OCI-LY7 (cell line): ENCODE measurements at regions not wholly inside any gene's neighbourhood (a gene's known extent, or its start where the extent isn't known, plus 50 kb on each side); places are given as distances from the start of the nearest gene placed in this dataset.

Experiments used
- BruUV-seq: library from RNA; stranded (reverse); fragments of 400-500 nt; replicated peaks from 2 replicates; lab custom pipeline; 2021; lab: Mats Ljungman, UMichigan
- CTCF ChIA-PET: fragments of 300-600 bp; sonication (Branson Sonifier 250); formaldehyde crosslinking; loops from one replicate; lab custom pipeline; 2022; ENCODE audit warnings: antibody characterized with exemption; ENCODE audit not compliant: unreplicated experiment; lab: Charles Lee
- POLR2A ChIA-PET: fragments of 300-600 bp; sonication (Branson Sonifier 250); formaldehyde crosslinking; loops from one replicate; lab custom pipeline; 2022; ENCODE audit warnings: antibody characterized with exemption; lab: Charles Lee
- DNase-seq: peaks from one replicate; pipeline ENCODE4 v3.0.0-alpha.2; 2015; ENCODE audit warnings: low spot score
- H2AFZ ChIP-seq: fragments of 200-600 bp; sonication (generic), shearing (Covaris generic); 2 replicates; pipeline ENCODE4 v1.6.1; 2014; ENCODE audit warnings: mild to moderate bottlenecking, antibody characterized with exemption, low read length, moderate library complexity
- H3K27ac ChIP-seq: fragments of 200-600 bp; sonication (generic); 2 replicates; pipeline ENCODE4 v1.5.1; 2014; ENCODE audit warnings: mixed run types, low read depth, mild to moderate bottlenecking, moderate library complexity, low read length, inconsistent platforms; ENCODE audit not compliant: poor library complexity, severe bottlenecking
- H3K36me3 ChIP-seq: fragments of 200-600 bp; sonication (generic); 2 replicates; pipeline ENCODE4 v1.6.1; 2014; ENCODE audit warnings: mild to moderate bottlenecking, antibody characterized with exemption, low read length, moderate library complexity, mixed read lengths; ENCODE audit not compliant: insufficient read depth
- H3K4me1 ChIP-seq: fragments of 200-600 bp; sonication (generic); 2 replicates; pipeline ENCODE4 v1.5.1; 2014; ENCODE audit warnings: mild to moderate bottlenecking, low read length; ENCODE audit not compliant: insufficient read depth, poor library complexity, severe bottlenecking
- H3K4me2 ChIP-seq: fragments of 200-600 bp; sonication (generic); 2 replicates; pipeline ENCODE4 v1.6.1; 2014; ENCODE audit warnings: mild to moderate bottlenecking, low read length
- H3K4me3 ChIP-seq: fragments of 200-600 bp; sonication (generic); 2 replicates; pipeline ENCODE4 v1.5.1; 2014; ENCODE audit warnings: mild to moderate bottlenecking, low read depth, low read length; ENCODE audit not compliant: poor library complexity, severe bottlenecking
- H3K79me2 ChIP-seq: fragments of 200-600 bp; sonication (generic); 2 replicates; pipeline ENCODE4 v1.6.1; 2016; ENCODE audit warnings: low read depth, mild to moderate bottlenecking, low read length, moderate library complexity, mixed read lengths; ENCODE audit not compliant: insufficient read depth
- H3K9me2 ChIP-seq: fragments of 200-600 bp; sonication (generic); 2 replicates; pipeline ENCODE4 v1.6.1; 2016; ENCODE audit warnings: mild to moderate bottlenecking, low read length, mixed read lengths; ENCODE audit not compliant: insufficient read depth
- H3K9me3 ChIP-seq: fragments of 200-600 bp; sonication (generic); 2 replicates; pipeline ENCODE4 v1.6.1; 2014; ENCODE audit warnings: mild to moderate bottlenecking, mixed run types, low read length, mixed read lengths
- H4K20me1 ChIP-seq: fragments of 200-600 bp; sonication (generic); 2 replicates; pipeline ENCODE4 v1.6.1; 2014; ENCODE audit warnings: mild to moderate bottlenecking, antibody characterized with exemption, low read length, moderate library complexity, mixed read lengths; ENCODE audit not compliant: insufficient read depth
- CTCF ChIP-seq: fragments of 200-600 bp; sonication (generic); conservative IDR thresholded peaks from 2 replicates; pipeline ENCODE4 v1.5.1; 2014; ENCODE audit warnings: mild to moderate bottlenecking, antibody characterized with exemption, low read length, moderate library complexity, mixed read lengths
- EZH2phosphoT487 ChIP-seq: fragments of 200-600 bp; sonication (generic); IDR thresholded peaks from 2 replicates; pipeline ENCODE4 v1.6.1; 2018; ENCODE audit warnings: low read depth, borderline replicate concordance, mild to moderate bottlenecking, mixed run types, antibody characterized with exemption, low read length, moderate library complexity, mixed read lengths
- intact Hi-C: fragments of 100-400 bp; cut with micrococcal nuclease; formaldehyde crosslinking; loops from one replicate; pipeline ENCODE4 v1.10.0; 2022; ENCODE audit not compliant: unreplicated experiment

GRCh38 chr22:27630754-27631153 is 170.8 kb downstream of the MN1 start:
- ChIA-PET CTCF (no interaction called here), POLR2A (no interaction called here)
- no peaks in the 10 kb centered on the region for H3K79me2 ChIP-seq
- no TSS peak for BruUV-seq
- TF ChIP-seq CTCF (no peak), EZH2phosphoT487 (no peak)
- H3K9me2 ChIP-seq = no peaks in the 10 kb centered on the region
- H4K20me1 ChIP-seq = no peaks in the 10 kb centered on the region
- no peaks in the 10 kb centered on the region for H3K9me3 ChIP-seq
- H3K4me1 ChIP-seq = no peaks in the 10 kb centered on the region
- no peak overlapping the region for H3K4me2 ChIP-seq
- intact Hi-C loops = no loop called here
- no peak overlapping the region for H3K27ac ChIP-seq
- H3K4me3 ChIP-seq = no peak overlapping the region
- no peak overlapping the region for H2AFZ ChIP-seq
- H3K36me3 ChIP-seq = no peaks in the 10 kb centered on the region
- no peak for DNase-seq

GRCh38 chr22:27631641-27632040 is 169.9 kb downstream of the MN1 start:
- Histone ChIP-seq H2AFZ (no peak overlapping the region), H3K9me3 (no peaks in the 10 kb centered on the region), H3K4me3 (no peak overlapping the region), H3K79me2 (no peaks in the 10 kb centered on the region), H3K9me2 (no peaks in the 10 kb centered on the region), H3K36me3 (no peaks in the 10 kb centered on the region), H4K20me1 (no peaks in the 10 kb centered on the region), H3K27ac (no peak overlapping the region), H3K4me1 (no peaks in the 10 kb centered on the region), H3K4me2 (no peak overlapping the region)
- ChIA-PET CTCF (no interaction called here), POLR2A (no interaction called here)
- intact Hi-C loops = no loop called here
- TF ChIP-seq CTCF (no peak), EZH2phosphoT487 (no peak)
- DNase-seq = no peak
- no TSS peak for BruUV-seq

DNA sequence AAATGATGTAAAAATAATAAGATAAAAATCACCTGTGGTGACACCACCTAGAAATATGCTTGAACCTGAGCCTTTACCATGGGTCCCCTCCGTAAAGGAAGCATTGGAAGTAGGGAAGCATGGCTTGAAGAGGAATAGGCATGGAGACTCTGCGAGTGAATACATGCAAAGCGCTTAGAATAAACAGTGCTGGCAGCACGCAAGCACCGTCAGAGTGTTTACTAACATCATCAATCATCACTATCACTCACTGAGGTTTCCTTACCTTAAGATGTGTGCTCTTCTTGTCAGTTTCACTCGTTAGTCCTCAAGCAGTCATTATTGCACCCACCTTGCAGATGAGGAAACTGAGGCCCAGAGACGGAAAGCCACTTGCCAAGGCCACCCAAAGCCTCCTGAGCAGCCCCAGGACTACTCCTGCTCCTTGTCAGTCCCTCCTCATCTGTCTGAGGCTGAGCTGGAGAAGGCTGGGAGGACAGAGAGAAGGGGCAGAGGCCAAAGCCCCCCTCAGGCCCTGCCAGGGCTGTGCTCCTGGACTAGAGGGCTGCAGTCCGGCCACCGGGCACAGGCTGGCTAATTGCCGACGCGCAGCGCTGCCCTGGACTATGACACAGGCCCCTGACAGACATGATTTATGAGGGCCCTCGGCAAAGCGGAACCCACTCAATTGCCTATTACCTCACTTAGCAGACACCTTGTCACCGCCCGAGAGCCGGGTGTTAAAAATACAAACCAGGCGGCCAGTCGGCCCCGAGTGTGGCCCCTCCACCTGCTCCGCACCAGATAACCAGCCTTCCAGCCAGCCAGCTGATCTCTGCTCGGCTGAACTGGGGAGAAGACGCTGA is 168.9 kb downstream of the MN1 start:
- no peaks in the 10 kb centered on the region for H3K4me1 ChIP-seq
- no peak overlapping the region for H3K4me2 ChIP-seq
- CTCF ChIA-PET = no interaction called here
- no peaks in the 10 kb centered on the region for H3K9me2 ChIP-seq
- DNase-seq = no peak
- no peaks in the 10 kb centered on the region for H4K20me1 ChIP-seq
- no peak overlapping the region for H3K4me3 ChIP-seq
- TF ChIP-seq CTCF = no peak
- TF ChIP-seq EZH2phosphoT487 = no peak
- no peak overlapping the region for H3K27ac ChIP-seq
- no peak overlapping the region for H2AFZ ChIP-seq
- no peaks in the 10 kb centered on the region for H3K9me3 ChIP-seq
- no peaks in the 10 kb centered on the region for H3K36me3 ChIP-seq
- no TSS peak for BruUV-seq
- no peaks in the 10 kb centered on the region for H3K79me2 ChIP-seq
- intact Hi-C loops = no loop called here
- POLR2A ChIA-PET = no interaction called here
